Panc1 (cell line): ENCODE measurements at regions not wholly inside any gene's neighbourhood (a gene's known extent, or its start where the extent isn't known, plus 50 kb on each side); places are given as distances from the start of the nearest gene placed in this dataset.

Experiments used
- ATAC-seq: fragments of 200-7000 bp; cut with Tn5 transposase; 2 replicates; pipeline ENCODE4 v1.9.1; 2020; ENCODE audit warnings: mild to moderate bottlenecking, moderate library complexity
- BruUV-seq: library from RNA; stranded (reverse); fragments of 400-500 nt; replicated peaks from 2 replicates; lab custom pipeline; 2021; lab: Mats Ljungman, UMichigan
- CTCF ChIA-PET: fragments of 300-600 bp; sonication (Branson Sonifier 250); formaldehyde crosslinking; loops from one replicate; lab custom pipeline; 2022; ENCODE audit warnings: antibody characterized with exemption; lab: Charles Lee
- POLR2A ChIA-PET: fragments of 300-600 bp; sonication (Branson Sonifier 250); formaldehyde crosslinking; loops from one replicate; lab custom pipeline; 2022; ENCODE audit warnings: antibody characterized with exemption; lab: Charles Lee
- DNase-seq: peaks from one replicate; pipeline ENCODE4 v3.0.0-alpha.2; 2010; ENCODE audit warnings: low read depth, low spot score
- H3K27ac ChIP-seq: 2 replicates; pipeline ENCODE4 v1.5.1; 2011; ENCODE audit warnings: mild to moderate bottlenecking, low read length, inconsistent platforms
- H3K27me3 ChIP-seq: fragments of 200-500 bp; sonication (Bioruptor generic); 2 replicates; pipeline ENCODE4 v1.6.0; 2014; ENCODE audit warnings: low read length, inconsistent platforms; ENCODE audit not compliant: control insufficient read depth, insufficient read depth
- H3K36me3 ChIP-seq: fragments of 200-500 bp; sonication (Bioruptor generic); 2 replicates; pipeline ENCODE4 v1.5.1; 2014; ENCODE audit warnings: inconsistent platforms, mild to moderate bottlenecking, low read length, moderate library complexity; ENCODE audit not compliant: control insufficient read depth, insufficient read depth
- H3K4me1 ChIP-seq: 2 replicates; pipeline ENCODE4 v1.5.1; 2011; ENCODE audit warnings: inconsistent platforms, mild to moderate bottlenecking, low read length, moderate library complexity; ENCODE audit not compliant: control insufficient read depth, insufficient read depth
- H3K4me3 ChIP-seq, 2 experiments: 2 replicates each; pipeline ENCODE4 v1.5.1; 2011 to 2012; ENCODE audit warnings: low read depth in 2 of 2, low read length in 2 of 2, mild to moderate bottlenecking in 2 of 2, inconsistent platforms in 1 of 2, moderate library complexity in 1 of 2
- H3K9me3 ChIP-seq: fragments of 200-500 bp; sonication (Bioruptor generic); 2 replicates; pipeline ENCODE4 v1.5.1; 2014; ENCODE audit warnings: low read depth, mild to moderate bottlenecking, inconsistent platforms, low read length, moderate library complexity; ENCODE audit not compliant: control insufficient read depth, insufficient read depth
- CTCF ChIP-seq: fragments of 450-650 bp; IDR thresholded peaks from 2 replicates; pipeline ENCODE4 v1.5.1; 2017; ENCODE audit warnings: mild to moderate bottlenecking
- POLR2AphosphoS5 ChIP-seq: IDR thresholded peaks from 2 replicates; pipeline ENCODE4 v1.6.1; 2012; ENCODE audit warnings: mild to moderate bottlenecking, low read depth, low read length, moderate library complexity
- REST ChIP-seq, 2 experiments: IDR thresholded peaks; 2 replicates each; pipeline ENCODE4 v1.6.1; 2011 to 2012; ENCODE audit warnings: low read depth in 2 of 2, control low read depth in 1 of 2, low read length in 1 of 2, mild to moderate bottlenecking in 1 of 2, moderate library complexity in 1 of 2; ENCODE audit not compliant: insufficient read depth in 1 of 2
- SIN3A ChIP-seq: IDR thresholded peaks from 2 replicates; pipeline ENCODE4 v1.6.1; 2012; ENCODE audit warnings: low read depth, mild to moderate bottlenecking, low read length, moderate library complexity, borderline replicate concordance; ENCODE audit not compliant: insufficient read depth
- TCF7L2 ChIP-seq: IDR thresholded peaks from 2 replicates; pipeline ENCODE4 v1.6.1; 2011; ENCODE audit warnings: mild to moderate bottlenecking, low read depth, low read length, inconsistent platforms
- in situ Hi-C: cut with HindIII; loops from 2 replicates; pipeline ENCODE4 v1.10.0; 2016; ENCODE audit warnings: low sequenced_read_pairs, low pct_unique_long_range_greater_than_20kb
- intact Hi-C: fragments of 100-400 bp; cut with micrococcal nuclease; formaldehyde crosslinking; loops from one replicate; pipeline ENCODE4 v1.10.0; 2022; ENCODE audit not compliant: unreplicated experiment

GRCh38 chr16:86794216-86794864 is 216.0 kb downstream of the FOXL1 start:
- H3K4me1 ChIP-seq: no peaks in the 10 kb centered on the region
- no peak overlapping the region for H3K4me3 ChIP-seq
- no peak for DNase-seq
- CTCF ChIA-PET: no interaction called here
- POLR2A ChIA-PET: interaction anchor here (0.6 kb wide), 1 partner anchor 16 kb away, joined by 3 read pairs; no protein-coding TSS in a partner anchor
- no peaks in the 10 kb centered on the region for H3K36me3 ChIP-seq
- no peaks in the 10 kb centered on the region for H3K27me3 ChIP-seq
- H3K9me3 ChIP-seq: no peaks in the 10 kb centered on the region
- H3K27ac ChIP-seq: no peak overlapping the region
- intact Hi-C loops (no loop called here), in situ Hi-C loops (no loop called here)
- BruUV-seq: no TSS peak
- ATAC-seq: no peak
- TF ChIP-seq REST (IDR thresholded peaks at IDR 0.05; ENCODE audit: insufficient read depth in 1 of 2, low read depth in 2 of 2, low read length in 1 of 2) (no peak), TCF7L2 (no peak), CTCF (no peak), SIN3A (no peak)

- POLR2A ChIA-PET: interaction anchor here (0.6 kb wide), 1 partner anchor 185 kb away, joined by 13 read pairs; no protein-coding TSS in a partner anchor
- TF ChIP-seq REST (IDR thresholded peaks at IDR 0.05; ENCODE audit: insufficient read depth in 1 of 2, low read depth in 2 of 2, low read length in 1 of 2) (no peak), CTCF (no peak), POLR2AphosphoS5 (no peak), SIN3A (no peak), TCF7L2 (no peak)
Observed at GRCh38 chr16:86797700-86798099, 219.4 kb downstream of the FOXL1 start.

More at GRCh38 chr16:86797700-86798099, 219.4 kb downstream of the FOXL1 start:
- in situ Hi-C loops (no loop called here), intact Hi-C loops (no loop called here)
- no peaks in the 10 kb centered on the region for H3K4me1 ChIP-seq
- no peak for ATAC-seq
- no peak overlapping the region for H3K4me3 ChIP-seq
- no peaks in the 10 kb centered on the region for H3K36me3 ChIP-seq
- H3K9me3 ChIP-seq: no peaks in the 10 kb centered on the region
- BruUV-seq: no TSS peak
- DNase-seq: no peak
- CTCF ChIA-PET: no interaction called here
- no peaks in the 10 kb centered on the region for H3K27me3 ChIP-seq
- no peak overlapping the region for H3K27ac ChIP-seq
